SK-N-SH (cell line): ENCODE measurements at regions not wholly inside any gene's neighbourhood (a gene's known extent, or its start where the extent isn't known, plus 50 kb on each side); places are given as distances from the start of the nearest gene placed in this dataset.

Source experiments
- CTCF ChIP-seq: fragments of 200-600 bp; sonication (generic); IDR thresholded peaks from 2 replicates; pipeline ENCODE4 v1.6.1; 2017; ENCODE audit warnings: antibody characterized with exemption, mild to moderate bottlenecking, moderate library complexity
- EP300 ChIP-seq, 2 experiments: IDR thresholded peaks; 2 replicates each; pipeline versions ENCODE4 v1.4.0 to v1.6.1; 2012; ENCODE audit warnings: borderline replicate concordance in 1 of 2, low read depth in 1 of 2, low read length in 1 of 2
- REST ChIP-seq: IDR thresholded peaks from 2 replicates; pipeline ENCODE4 v1.6.1; 2012; ENCODE audit warnings: mild to moderate bottlenecking, low read depth, low read length, moderate library complexity

- TF ChIP-seq CTCF (no peak), REST (no peak), EP300 (IDR thresholded peaks at IDR 0.05; ENCODE audit: borderline replicate concordance in 1 of 2, low read depth in 1 of 2, low read length in 1 of 2) (no peak)
These were observed 66.9 kb upstream of the DAPP1 start for GRCh38 chr4:99749445-99750391.
